RWPE2 (cell line): ENCODE measurements at regions not wholly inside any gene's neighbourhood (a gene's known extent, or its start where the extent isn't known, plus 50 kb on each side); places are given as distances from the start of the nearest gene placed in this dataset.

Experiments used
- ATAC-seq: fragments of 200-7000 bp; cut with Tn5 transposase; 3 replicates; pipeline ENCODE4 v1.9.1; 2021; ENCODE audit warnings: low read depth
- DNase-seq: peaks from one replicate; pipeline ENCODE4 v3.0.0-alpha.2; 2020; ENCODE audit warnings: low spot score
- H3K27ac ChIP-seq: fragments of 450-650 bp; 2 replicates; pipeline ENCODE4 v1.5.1; 2017; ENCODE audit warnings: mild to moderate bottlenecking; ENCODE audit not compliant: poor library complexity, severe bottlenecking
- H3K27me3 ChIP-seq: fragments of 250-450 bp; sonication (Bioruptor Pico); 2 replicates; pipeline ENCODE4 v1.5.1; 2021; ENCODE audit warnings: mild to moderate bottlenecking, moderate library complexity; ENCODE audit not compliant: insufficient read depth, poor library complexity, severe bottlenecking
- H3K36me3 ChIP-seq: fragments of 250-450 bp; sonication (Bioruptor Pico); 2 replicates; pipeline ENCODE4 v1.5.1; 2020; ENCODE audit warnings: low read depth, mild to moderate bottlenecking, moderate library complexity
- H3K4me1 ChIP-seq: fragments of 250-450 bp; sonication (Bioruptor Pico); 2 replicates; pipeline ENCODE4 v1.5.1; 2021; ENCODE audit warnings: mild to moderate bottlenecking, moderate library complexity; ENCODE audit not compliant: insufficient read depth, poor library complexity, severe bottlenecking
- H3K4me3 ChIP-seq: fragments of 250-450 bp; sonication (Bioruptor Pico); 2 replicates; pipeline ENCODE4 v1.5.1; 2021; ENCODE audit warnings: mild to moderate bottlenecking, moderate library complexity; ENCODE audit not compliant: severe bottlenecking
- H3K9me3 ChIP-seq: fragments of 250-450 bp; sonication (Bioruptor Pico); 2 replicates; pipeline ENCODE4 v1.5.1; 2021; ENCODE audit warnings: mild to moderate bottlenecking, moderate library complexity; ENCODE audit not compliant: severe bottlenecking
- TF ChIP-seq, protein P1 (sequence below): fragments of 450-650 bp; IDR thresholded peaks from one replicate; pipeline ENCODE4 v1.5.1; 2017; ENCODE audit warnings: mild to moderate bottlenecking, moderate library complexity; ENCODE audit not compliant: poor library complexity, severe bottlenecking

DNA sequence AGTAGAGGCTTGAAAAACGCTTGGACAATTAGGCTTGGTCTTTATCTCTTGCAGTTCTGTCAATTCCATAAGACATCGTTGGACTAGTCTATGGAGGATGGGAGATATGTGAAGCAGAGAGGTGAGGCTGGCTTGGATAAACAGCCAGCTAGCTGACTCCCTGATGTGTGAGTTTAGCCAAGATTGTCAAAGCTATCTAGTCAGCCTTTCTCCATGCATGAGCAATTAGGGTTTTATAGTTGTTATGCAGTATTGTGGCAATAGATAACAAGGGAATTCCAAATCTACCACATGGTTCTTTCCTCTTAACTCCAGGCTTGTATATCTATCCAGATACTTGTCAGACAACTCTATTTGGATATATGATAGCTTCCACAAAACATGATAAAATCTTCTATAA, 153.6 kb upstream of the NRXN3 start:
- ATAC-seq (no peak), DNase-seq (no peak)
- H3K36me3 ChIP-seq: no peaks in the 10 kb centered on the region
- H3K9me3 ChIP-seq: no peaks in the 10 kb centered on the region
- TF ChIP-seq, protein P1, sequence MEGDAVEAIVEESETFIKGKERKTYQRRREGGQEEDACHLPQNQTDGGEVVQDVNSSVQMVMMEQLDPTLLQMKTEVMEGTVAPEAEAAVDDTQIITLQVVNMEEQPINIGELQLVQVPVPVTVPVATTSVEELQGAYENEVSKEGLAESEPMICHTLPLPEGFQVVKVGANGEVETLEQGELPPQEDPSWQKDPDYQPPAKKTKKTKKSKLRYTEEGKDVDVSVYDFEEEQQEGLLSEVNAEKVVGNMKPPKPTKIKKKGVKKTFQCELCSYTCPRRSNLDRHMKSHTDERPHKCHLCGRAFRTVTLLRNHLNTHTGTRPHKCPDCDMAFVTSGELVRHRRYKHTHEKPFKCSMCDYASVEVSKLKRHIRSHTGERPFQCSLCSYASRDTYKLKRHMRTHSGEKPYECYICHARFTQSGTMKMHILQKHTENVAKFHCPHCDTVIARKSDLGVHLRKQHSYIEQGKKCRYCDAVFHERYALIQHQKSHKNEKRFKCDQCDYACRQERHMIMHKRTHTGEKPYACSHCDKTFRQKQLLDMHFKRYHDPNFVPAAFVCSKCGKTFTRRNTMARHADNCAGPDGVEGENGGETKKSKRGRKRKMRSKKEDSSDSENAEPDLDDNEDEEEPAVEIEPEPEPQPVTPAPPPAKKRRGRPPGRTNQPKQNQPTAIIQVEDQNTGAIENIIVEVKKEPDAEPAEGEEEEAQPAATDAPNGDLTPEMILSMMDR: no peak
- H3K4me3 ChIP-seq: no peak overlapping the region
- H3K27me3 ChIP-seq: no peaks in the 10 kb centered on the region
- H3K27ac ChIP-seq: no peak overlapping the region
- no peaks in the 10 kb centered on the region for H3K4me1 ChIP-seq

DNA sequence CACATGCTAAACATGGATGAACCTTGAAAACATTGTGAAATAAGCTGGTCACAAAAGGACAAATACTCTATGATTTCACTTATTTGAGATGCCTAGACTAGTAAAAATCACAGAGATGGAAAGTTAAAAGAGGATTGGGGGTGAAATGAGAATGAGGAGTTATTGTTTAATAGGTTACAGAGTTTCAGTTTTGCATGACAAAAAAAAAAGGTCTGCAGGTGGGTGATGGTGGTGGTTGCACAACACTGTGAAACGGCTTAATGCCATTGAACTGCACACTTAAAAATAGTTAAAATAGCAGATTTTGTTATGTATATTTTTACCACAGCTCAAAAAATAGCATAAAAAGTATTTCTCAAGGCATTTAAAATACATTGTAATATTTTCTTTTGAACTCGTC, 151.9 kb upstream of the NRXN3 start:
- no peak for DNase-seq
- H3K27ac ChIP-seq: no peak overlapping the region
- TF ChIP-seq, protein P1: no peak
- H3K9me3 ChIP-seq: no peaks in the 10 kb centered on the region
- ATAC-seq: no peak
- H3K4me1 ChIP-seq: no peaks in the 10 kb centered on the region
- H3K27me3 ChIP-seq: no peaks in the 10 kb centered on the region
- no peak overlapping the region for H3K4me3 ChIP-seq
- no peaks in the 10 kb centered on the region for H3K36me3 ChIP-seq

DNA sequence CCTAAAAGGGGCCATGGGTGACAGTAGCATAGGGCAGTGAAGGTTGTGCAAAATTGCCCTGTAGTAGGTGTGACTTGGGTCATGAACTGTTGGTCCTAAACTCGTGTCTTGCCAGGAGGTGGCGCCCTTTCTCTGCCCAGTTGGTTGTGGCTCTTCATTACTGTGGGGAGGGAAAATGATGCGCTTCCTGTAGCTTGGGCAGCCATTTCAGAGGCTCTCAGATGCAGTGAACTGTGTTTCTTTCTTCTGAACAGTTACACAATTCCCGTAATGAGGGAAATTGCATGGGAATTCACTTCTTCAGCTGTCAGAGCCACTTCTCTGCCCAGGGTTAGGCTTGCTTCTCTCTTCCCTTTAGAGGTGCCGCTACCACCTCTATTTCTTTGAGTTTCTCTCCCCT, 148.1 kb upstream of the NRXN3 start:
- Histone ChIP-seq H3K27ac (no peak overlapping the region), H3K4me3 (no peak overlapping the region), H3K27me3 (no peaks in the 10 kb centered on the region), H3K4me1 (no peaks in the 10 kb centered on the region), H3K9me3 (no peaks in the 10 kb centered on the region), H3K36me3 (no peaks in the 10 kb centered on the region)
- TF ChIP-seq, protein P1: peak; percentile 86
- DNase-seq (no peak), ATAC-seq (peak; percentile 94)

DNA sequence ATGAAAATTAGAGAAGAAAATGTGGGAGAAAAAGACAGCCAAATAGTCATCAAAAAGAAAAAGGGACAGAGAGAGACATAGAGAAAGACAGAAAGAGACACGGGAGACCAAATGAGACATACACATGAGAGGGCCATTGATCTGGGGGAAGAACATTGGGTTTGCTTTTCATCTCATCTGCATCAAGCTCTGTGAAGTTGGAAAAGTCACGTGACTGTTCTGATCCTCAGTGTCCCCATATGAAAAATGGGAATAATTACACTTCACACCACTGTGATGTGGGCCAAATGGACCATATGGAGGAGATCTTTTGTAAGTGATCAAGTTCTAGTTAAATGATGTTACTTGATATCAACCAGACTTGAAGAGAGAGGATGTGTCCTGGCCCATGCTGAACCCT, 147.1 kb upstream of the NRXN3 start:
- no peak for DNase-seq
- Histone ChIP-seq H3K27ac (no peak overlapping the region), H3K36me3 (no peaks in the 10 kb centered on the region), H3K9me3 (no peaks in the 10 kb centered on the region), H3K4me1 (no peaks in the 10 kb centered on the region), H3K27me3 (no peaks in the 10 kb centered on the region), H3K4me3 (no peak overlapping the region)
- TF ChIP-seq, protein P1: no peak
- ATAC-seq: no peak

DNA sequence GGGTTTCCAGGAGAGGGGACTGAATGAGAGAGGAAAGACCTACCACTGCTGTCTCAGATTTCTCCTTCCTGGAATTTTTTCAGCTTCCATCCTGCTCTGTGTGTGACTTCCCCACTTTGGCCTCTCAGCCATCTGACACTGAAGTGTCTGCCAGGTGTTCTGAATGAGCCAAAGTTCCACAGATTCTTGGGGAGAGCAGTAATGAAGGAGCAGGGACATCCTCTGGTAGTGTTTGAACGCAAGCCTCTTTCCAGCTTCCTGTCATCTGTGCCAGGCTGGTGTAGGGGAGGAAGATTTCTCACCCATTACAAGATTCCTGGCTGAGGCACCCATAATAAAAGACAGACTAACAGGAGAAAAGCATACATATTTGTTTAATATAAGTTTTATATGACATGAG, 141.7 kb upstream of the NRXN3 start:
- Histone ChIP-seq H3K4me3 (no peak overlapping the region), H3K27me3 (peaks cover 18% of the 10 kb centered on the region), H3K27ac (no peak overlapping the region), H3K4me1 (no peaks in the 10 kb centered on the region), H3K9me3 (no peaks in the 10 kb centered on the region), H3K36me3 (no peaks in the 10 kb centered on the region)
- DNase-seq (no peak), ATAC-seq (no peak)
- TF ChIP-seq, protein P1: no peak
